ENCODE measurements at regions not wholly inside any gene's neighbourhood (a gene's known extent, or its start where the extent isn't known, plus 50 kb on each side); places are given as distances from the start of the nearest gene placed in this dataset.

- no peak for DNase-seq
These were observed 513.5 kb upstream of the ZEB2 start for GRCh38 chr2:145033438-145033837.

GRCh38 chr2:145032791-145033190, 512.9 kb upstream of the ZEB2 start:
- DNase-seq, result no peak

- DNase-seq, result no peak
These were observed 510.0 kb upstream of the ZEB2 start for GRCh38 chr2:145029873-145030272.

- DNase-seq, result no peak
These were observed 509.2 kb upstream of the ZEB2 start for GRCh38 chr2:145029081-145029480.

- no peak for DNase-seq
These were observed 508.4 kb upstream of the ZEB2 start for GRCh38 chr2:145028101-145028920.

GRCh38 chr2:145026456-145027455, 506.8 kb upstream of the ZEB2 start:
- DNase-seq, result no peak

GRCh38 chr2:145025382-145025781, 505.5 kb upstream of the ZEB2 start:
- no peak for DNase-seq

- no peak for DNase-seq
These were observed 503.5 kb upstream of the ZEB2 start for GRCh38 chr2:145023334-145023934.

GRCh38 chr2:145022666-145023333, 502.9 kb upstream of the ZEB2 start:
- peak; percentile 78 for DNase-seq

- DNase-seq, result no peak
These were observed 502.2 kb upstream of the ZEB2 start for GRCh38 chr2:145021962-145022665.

- no peak for DNase-seq
These were observed 500.8 kb upstream of the ZEB2 start for GRCh38 chr2:145020694-145021093.

GRCh38 chr2:145020139-145020538, 500.2 kb upstream of the ZEB2 start:
- DNase-seq, result no peak

GRCh38 chr2:145018502-145018901, 498.6 kb upstream of the ZEB2 start:
- no peak for DNase-seq

GRCh38 chr2:145017149-145017548, 497.2 kb upstream of the ZEB2 start:
- no peak for DNase-seq

- no peak for DNase-seq
These were observed 496.8 kb upstream of the ZEB2 start for GRCh38 chr2:145016711-145017110.

- DNase-seq, result no peak
These were observed 495.6 kb upstream of the ZEB2 start for GRCh38 chr2:145015561-145015960.

GRCh38 chr2:145012806-145013205, 492.9 kb upstream of the ZEB2 start:
- DNase-seq, result no peak

- no peak for DNase-seq
These were observed 492.3 kb upstream of the ZEB2 start for GRCh38 chr2:145012214-145012670.

GRCh38 chr2:145010635-145011034, 490.7 kb upstream of the ZEB2 start:
- no peak for DNase-seq

GRCh38 chr2:145007960-145008263, 488.0 kb upstream of the ZEB2 start:
- DNase-seq, result no peak

GRCh38 chr2:145007093-145007959, 487.4 kb upstream of the ZEB2 start:
- DNase-seq, result peak; percentile 89
